Spleen (tissue), 11 donors: ENCODE measurements at regions not wholly inside any gene's neighbourhood (a gene's known extent, or its start where the extent isn't known, plus 50 kb on each side); places are given as distances from the start of the nearest gene placed in this dataset.

Experiments
- DNase-seq: peaks from one replicate; pipeline ENCODE4 v3.0.0-alpha.2; 2020
- H3K27ac ChIP-seq, 8 donors: fragments of 200-600 bp; sonication (generic) in 7 of 8; 1 replicate in 4 of 8; 2 replicates in 4 of 8; pipeline versions ENCODE4 v1.5.0 to v1.8.0; 2016 to 2021; ENCODE audit warnings: inconsistent platforms in 4 of 8, mild to moderate bottlenecking in 4 of 8, moderate library complexity in 1 of 8
- H3K27me3 ChIP-seq, 7 donors: fragments of 200-600 bp; sonication (generic) in 6 of 7; replicated peaks in 1 of 7; 1 replicate in 4 of 7; 2 replicates in 3 of 7; pipeline versions ENCODE4 v1.5.0 to v1.8.0; 2016 to 2021; ENCODE audit warnings: inconsistent platforms in 3 of 7, mild to moderate bottlenecking in 1 of 7
- H3K36me3 ChIP-seq, 6 donors: fragments of 200-600 bp; sonication (generic) in 5 of 6; 1 replicate in 4 of 6; 2 replicates in 2 of 6; pipeline versions ENCODE4 v1.5.0 to v1.8.0; 2016 to 2021; ENCODE audit warnings: inconsistent platforms in 2 of 6
- H3K4me1 ChIP-seq, 6 donors: fragments of 200-600 bp; sonication (generic) in 5 of 6; 1 replicate in 3 of 6; 2 replicates in 3 of 6; pipeline versions ENCODE4 v1.5.0 to v1.8.0; 2016 to 2021; ENCODE audit warnings: inconsistent platforms in 3 of 6
- H3K4me3 ChIP-seq, 8 donors: fragments of 200-600 bp; sonication (generic) in 7 of 8; 1 replicate in 4 of 8; 2 replicates in 4 of 8; pipeline versions ENCODE4 v1.5.0 to v1.8.0; 2016 to 2021; ENCODE audit warnings: inconsistent platforms in 4 of 8, mild to moderate bottlenecking in 4 of 8, moderate library complexity in 2 of 8
- H3K9me3 ChIP-seq, 8 donors: fragments of 200-600 bp; sonication (generic) in 7 of 8; 1 replicate in 4 of 8; 2 replicates in 4 of 8; pipeline versions ENCODE4 v1.5.0 to v1.8.0; 2016 to 2021; ENCODE audit warnings: inconsistent platforms in 4 of 8
- CTCF ChIP-seq, 11 experiments: fragments of 200-600 bp in 7 of 11; fragments of 450-650 bp in 4 of 11; sonication (generic) in 4 of 11; IDR thresholded peaks in 8 of 11; conservative IDR thresholded peaks in 3 of 11; 1 replicate in 7 of 11; 2 replicates in 4 of 11; pipeline versions ENCODE4 v1.4.0 to v1.8.0; 2016 to 2021; ENCODE audit warnings: antibody characterized with exemption in 11 of 11, inconsistent platforms in 4 of 11, mild to moderate bottlenecking in 1 of 11
- POLR2A ChIP-seq, 3 donors: fragments of 450-650 bp; IDR thresholded peaks; one replicate each; pipeline ENCODE4 v1.5.1; 2017; ENCODE audit warnings: antibody characterized with exemption in 3 of 3, mild to moderate bottlenecking in 1 of 3
- POLR2AphosphoS5 ChIP-seq, 3 donors: sonication (generic); formaldehyde crosslinking; IDR thresholded peaks; one replicate each; pipeline ENCODE4 v1.5.1; 2017; ENCODE audit warnings: antibody characterized with exemption in 3 of 3
- WGBS, 5 donors: extraction: QIAGEN DNeasy Blood & Tissue Kit in 3 of 5; methylation state at CpG; one replicate each; pipeline versions ENCODE4 v1.1.5 to v1.1.7; 2013 to 2018; 5-methylcytosine and 5-hydroxymethylcytosine counted together
- intact Hi-C: fragments of 100-400 bp; cut with DNase I; formaldehyde crosslinking; loops from one replicate; pipeline ENCODE4 v1.15.0; 2023; ENCODE audit warnings: low total_unique reads
- donor health status: healthy with polysubstance abuse.
- donor health status: DM: no; HTN: no; CAD: no; lungs with moderate emphysema.
- donor health status: DM: no; HTN: no; CAD: no.
- donor health status: Bipolar disorder and iron deficiency.
- donor health status: healthy.
- donor health status: DM: no; HTN: no; CAD: no.
- donor health status: DM: yes; HTN: yes; CAD: no.

- WGBS, 5 donors = 42 to 83% (median 57%) methylated on average over 4 of the region's 4 CpGs
- DNase-seq = no peak
- intact Hi-C loops = no loop called here
Measured at GRCh38 chr11:101331411-101331810, 201.8 kb upstream of the PGR start.

GRCh38 chr11:101327908-101328307 lies 198.3 kb upstream of the PGR start:
- H3K27me3 ChIP-seq = no peaks in the 10 kb centered on the region
- no peak overlapping the region for H3K4me3 ChIP-seq
- H3K36me3 ChIP-seq = no peaks in the 10 kb centered on the region
- no peaks in the 10 kb centered on the region for H3K4me1 ChIP-seq
- no peak for DNase-seq
- TF ChIP-seq POLR2A (IDR thresholded peaks at IDR 0.05) = no peak
- TF ChIP-seq POLR2AphosphoS5 (IDR thresholded peaks at IDR 0.05) = no peak
- TF ChIP-seq CTCF (IDR thresholded peaks at IDR 0.05 in 8 of 11, conservative IDR thresholded peaks at IDR 0.05 in 3 of 11) = no peak
- no peak overlapping the region for H3K27ac ChIP-seq
- 52 to 78% (median 69%) methylated on average over 3 of the region's 3 CpGs for WGBS, 5 donors
- no peaks in the 10 kb centered on the region for H3K9me3 ChIP-seq
- intact Hi-C loops = no loop called here

More at GRCh38 chr11:101331411-101331810, 201.8 kb upstream of the PGR start:
- Histone ChIP-seq H3K27me3 (no peaks in the 10 kb centered on the region), H3K4me1 (no peaks in the 10 kb centered on the region), H3K27ac (no peak overlapping the region), H3K4me3 (no peak overlapping the region), H3K36me3 (no peaks in the 10 kb centered on the region), H3K9me3 (no peaks in the 10 kb centered on the region)
- TF ChIP-seq POLR2AphosphoS5 (IDR thresholded peaks at IDR 0.05) (no peak), CTCF (IDR thresholded peaks at IDR 0.05 in 8 of 11, conservative IDR thresholded peaks at IDR 0.05 in 3 of 11) (no peak), POLR2A (IDR thresholded peaks at IDR 0.05) (no peak)

- H3K36me3 ChIP-seq = no peaks in the 10 kb centered on the region
- TF ChIP-seq POLR2A (IDR thresholded peaks at IDR 0.05) (no peak), POLR2AphosphoS5 (IDR thresholded peaks at IDR 0.05) (no peak), CTCF (IDR thresholded peaks at IDR 0.05 in 8 of 11, conservative IDR thresholded peaks at IDR 0.05 in 3 of 11) (no peak)
- H3K27ac ChIP-seq = no peak overlapping the region
- H3K4me3 ChIP-seq = no peak overlapping the region
- H3K4me1 ChIP-seq = no peaks in the 10 kb centered on the region
- no peaks in the 10 kb centered on the region for H3K9me3 ChIP-seq
- DNase-seq = no peak
- intact Hi-C loops = no loop called here
- no peaks in the 10 kb centered on the region for H3K27me3 ChIP-seq
Measured at GRCh38 chr11:101326141-101326540, 196.5 kb upstream of the PGR start.

GRCh38 chr11:101323997-101324396 lies 194.4 kb upstream of the PGR start:
- H3K4me3 ChIP-seq = no peak overlapping the region
- H3K36me3 ChIP-seq = no peaks in the 10 kb centered on the region
- no peaks in the 10 kb centered on the region for H3K4me1 ChIP-seq
- DNase-seq = no peak
- no peaks in the 10 kb centered on the region for H3K27me3 ChIP-seq
- 26 to 64% (median 43%) methylated on average over 2 of the region's 2 CpGs for WGBS, 5 donors
- no peak overlapping the region for H3K27ac ChIP-seq
- intact Hi-C loops = no loop called here
- no peak for TF ChIP-seq CTCF (IDR thresholded peaks at IDR 0.05 in 8 of 11, conservative IDR thresholded peaks at IDR 0.05 in 3 of 11)
- no peak for TF ChIP-seq POLR2AphosphoS5 (IDR thresholded peaks at IDR 0.05)
- no peak for TF ChIP-seq POLR2A (IDR thresholded peaks at IDR 0.05)
- H3K9me3 ChIP-seq = no peaks in the 10 kb centered on the region
